Liver (tissue), 8 donors: ENCODE measurements at regions not wholly inside any gene's neighbourhood (a gene's known extent, or its start where the extent isn't known, plus 50 kb on each side); places are given as distances from the start of the nearest gene placed in this dataset.

Source experiments
- DNase-seq: peaks from one replicate; pipeline ENCODE4 v3.0.0-alpha.2; 2017; ENCODE audit warnings: low spot score
- H3K27ac ChIP-seq, 2 donors: one replicate each; pipeline ENCODE4 v1.7.0; 2013; ENCODE audit warnings: inconsistent platforms in 2 of 2, low read length in 2 of 2, control low read depth in 1 of 2, low read depth in 1 of 2, mild to moderate bottlenecking in 1 of 2
- H3K27me3 ChIP-seq, 4 donors: one replicate each; pipeline versions ENCODE4 v1.6.1 to v1.7.0; 2013; ENCODE audit warnings: low read length in 3 of 4, inconsistent platforms in 1 of 4, mild to moderate bottlenecking in 1 of 4, moderate library complexity in 1 of 4; ENCODE audit not compliant: control insufficient read depth in 4 of 4, insufficient read depth in 4 of 4
- H3K36me3 ChIP-seq, 4 donors: one replicate each; pipeline versions ENCODE4 v1.6.1 to v1.7.0; 2013; ENCODE audit warnings: low read length in 3 of 4, mild to moderate bottlenecking in 3 of 4, low read depth in 1 of 4, moderate library complexity in 1 of 4; ENCODE audit not compliant: control insufficient read depth in 4 of 4, insufficient read depth in 3 of 4
- H3K4me1 ChIP-seq, 4 donors: one replicate each; pipeline versions ENCODE4 v1.6.1 to v1.7.0; 2013; ENCODE audit warnings: low read length in 3 of 4, mild to moderate bottlenecking in 3 of 4, moderate library complexity in 1 of 4; ENCODE audit not compliant: control insufficient read depth in 4 of 4, insufficient read depth in 4 of 4
- H3K4me3 ChIP-seq, 3 donors: one replicate each; pipeline versions ENCODE4 v1.6.1 to v1.7.0; 2013; ENCODE audit warnings: low read length in 3 of 3, control low read depth in 1 of 3, low read depth in 1 of 3, mild to moderate bottlenecking in 1 of 3
- H3K9ac ChIP-seq, 2 donors: one replicate each; pipeline ENCODE4 v1.7.0; 2013; ENCODE audit warnings: low read length in 2 of 2, mild to moderate bottlenecking in 2 of 2, moderate library complexity in 2 of 2, control low read depth in 1 of 2, low read depth in 1 of 2
- H3K9me3 ChIP-seq, 4 donors: one replicate each; pipeline versions ENCODE4 v1.6.1 to v1.7.0; 2013; ENCODE audit warnings: low read length in 3 of 4; ENCODE audit not compliant: control insufficient read depth in 4 of 4
- EGR1 ChIP-seq, 2 donors: IDR thresholded peaks; 2 replicates each; pipeline ENCODE4 v1.6.1; 2016 to 2018; ENCODE audit warnings: antibody characterized with exemption in 2 of 2, low read depth in 2 of 2
- FOXA1 ChIP-seq: IDR thresholded peaks from 2 replicates; pipeline ENCODE4 v1.6.1; 2016; ENCODE audit warnings: antibody characterized with exemption
- FOXA2 ChIP-seq: IDR thresholded peaks from 2 replicates; pipeline ENCODE4 v1.6.1; 2016; ENCODE audit warnings: antibody characterized with exemption
- GABPA ChIP-seq, 2 donors: IDR thresholded peaks in 1 of 2; conservative IDR thresholded peaks in 1 of 2; 2 replicates each; pipeline ENCODE4 v1.6.1; 2016; ENCODE audit warnings: antibody characterized with exemption in 2 of 2, mild to moderate bottlenecking in 1 of 2, moderate library complexity in 1 of 2
- HNF4A ChIP-seq, 2 donors: conservative IDR thresholded peaks; 2 replicates each; pipeline ENCODE4 v1.6.1; 2016; ENCODE audit warnings: antibody characterized with exemption in 2 of 2, mild to moderate bottlenecking in 2 of 2
- HNF4G ChIP-seq: IDR thresholded peaks from 2 replicates; pipeline ENCODE4 v1.6.1; 2016; ENCODE audit warnings: antibody characterized with exemption
- NR2F2 ChIP-seq: IDR thresholded peaks from 2 replicates; pipeline ENCODE4 v1.6.1; 2016; ENCODE audit warnings: antibody characterized with exemption
- RXRA ChIP-seq, 2 donors: IDR thresholded peaks; 2 replicates each; pipeline ENCODE4 v1.6.1; 2017 to 2018; ENCODE audit warnings: antibody characterized with exemption in 2 of 2, mild to moderate bottlenecking in 1 of 2
- SP1 ChIP-seq: IDR thresholded peaks from 2 replicates; pipeline ENCODE4 v1.6.1; 2018; ENCODE audit warnings: antibody characterized with exemption, mild to moderate bottlenecking
- TAF1 ChIP-seq: conservative IDR thresholded peaks from 2 replicates; pipeline ENCODE4 v1.6.1; 2016; ENCODE audit warnings: antibody characterized with exemption, mild to moderate bottlenecking
- YY1 ChIP-seq: IDR thresholded peaks from 2 replicates; pipeline ENCODE4 v1.6.1; 2016; ENCODE audit warnings: antibody characterized with exemption, mild to moderate bottlenecking
- WGBS: extraction: QIAGEN DNeasy Blood & Tissue Kit; methylation state at CpG from one replicate; pipeline ENCODE4 v1.1.7; 2013; 5-methylcytosine and 5-hydroxymethylcytosine counted together
- TF ChIP-seq, protein P1 (sequence below): fragments of 150-350 bp; IDR thresholded peaks from 2 replicates; pipeline ENCODE4 v1.5.1; 2017; ENCODE audit warnings: improper control_type of control experiment, low read depth, low read length; ENCODE audit not compliant: missing input control
- TF ChIP-seq, protein P2 (sequence below): IDR thresholded peaks from 2 replicates; pipeline ENCODE4 v1.6.1; 2016; ENCODE audit warnings: antibody characterized with exemption
- TF ChIP-seq, protein P3 (sequence below): IDR thresholded peaks from 2 replicates; pipeline ENCODE4 v1.6.1; 2016; ENCODE audit warnings: antibody characterized with exemption, mild to moderate bottlenecking
- TF ChIP-seq, protein P4 (sequence below): IDR thresholded peaks from 2 replicates; pipeline ENCODE4 v1.6.1; 2016; ENCODE audit warnings: antibody characterized with exemption
- donor health status: healthy.
- donor health status: healthy.
- donor health status: healthy.
- donor health status: healthy.
- donor health status: healthy.

DNA sequence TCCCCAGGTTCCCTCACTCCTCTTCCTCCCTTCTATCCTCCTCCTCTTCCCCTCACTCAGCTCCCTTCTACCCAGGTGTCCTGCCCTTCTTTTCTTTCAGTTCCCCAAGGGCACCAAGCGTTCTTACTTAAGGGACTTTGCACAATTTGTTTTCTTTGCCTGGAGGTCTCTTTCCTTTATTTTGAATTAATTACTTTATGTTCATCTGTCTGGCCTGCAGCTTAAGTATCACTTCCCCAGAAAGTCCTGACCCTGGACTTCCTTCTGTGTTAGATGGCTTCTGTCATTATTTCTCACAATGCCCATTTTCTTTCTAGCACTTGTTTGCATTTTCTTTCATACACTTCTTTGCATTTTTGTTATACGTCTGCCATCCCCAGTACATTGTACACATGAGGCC, 350.6 kb downstream of the SH3GL2 start:
- Histone ChIP-seq H3K27me3 (no peaks in the 10 kb centered on the region), H3K9ac (no peak overlapping the region), H3K4me1 (no peaks in the 10 kb centered on the region), H3K4me3 (no peak overlapping the region), H3K27ac (no peak overlapping the region), H3K9me3 (no peaks in the 10 kb centered on the region), H3K36me3 (no peaks in the 10 kb centered on the region)
- DNase-seq: no peak
- TF ChIP-seq SP1 (no peak), RXRA (IDR thresholded peaks at IDR 0.05) (no peak), NR2F2 (no peak), FOXA1 (no peak), HNF4G (no peak)
- TF ChIP-seq, protein P1, sequence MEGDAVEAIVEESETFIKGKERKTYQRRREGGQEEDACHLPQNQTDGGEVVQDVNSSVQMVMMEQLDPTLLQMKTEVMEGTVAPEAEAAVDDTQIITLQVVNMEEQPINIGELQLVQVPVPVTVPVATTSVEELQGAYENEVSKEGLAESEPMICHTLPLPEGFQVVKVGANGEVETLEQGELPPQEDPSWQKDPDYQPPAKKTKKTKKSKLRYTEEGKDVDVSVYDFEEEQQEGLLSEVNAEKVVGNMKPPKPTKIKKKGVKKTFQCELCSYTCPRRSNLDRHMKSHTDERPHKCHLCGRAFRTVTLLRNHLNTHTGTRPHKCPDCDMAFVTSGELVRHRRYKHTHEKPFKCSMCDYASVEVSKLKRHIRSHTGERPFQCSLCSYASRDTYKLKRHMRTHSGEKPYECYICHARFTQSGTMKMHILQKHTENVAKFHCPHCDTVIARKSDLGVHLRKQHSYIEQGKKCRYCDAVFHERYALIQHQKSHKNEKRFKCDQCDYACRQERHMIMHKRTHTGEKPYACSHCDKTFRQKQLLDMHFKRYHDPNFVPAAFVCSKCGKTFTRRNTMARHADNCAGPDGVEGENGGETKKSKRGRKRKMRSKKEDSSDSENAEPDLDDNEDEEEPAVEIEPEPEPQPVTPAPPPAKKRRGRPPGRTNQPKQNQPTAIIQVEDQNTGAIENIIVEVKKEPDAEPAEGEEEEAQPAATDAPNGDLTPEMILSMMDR: no peak
- WGBS: 87% methylated on average over 2 of the region's 2 CpGs

DNA sequence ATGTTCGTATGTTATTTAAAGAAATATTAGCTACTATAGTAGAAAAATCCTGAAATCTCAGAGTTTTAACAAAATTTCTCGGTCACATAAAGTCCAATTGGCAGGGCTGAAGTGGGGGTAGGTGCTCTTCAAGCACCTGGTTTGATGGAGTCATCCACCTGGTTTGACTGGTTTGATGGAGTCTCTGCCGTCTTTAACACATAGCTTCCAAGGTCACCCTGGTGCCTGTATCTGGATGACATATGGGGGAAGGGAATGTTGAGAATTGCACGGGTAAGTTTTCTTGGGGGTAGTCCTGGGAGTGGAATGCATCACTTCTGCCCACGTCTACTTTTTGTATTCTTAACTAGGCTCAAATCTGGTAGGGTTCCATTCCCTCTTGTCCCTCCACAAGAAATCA, 351.2 kb downstream of the SH3GL2 start:
- Histone ChIP-seq H3K27me3 (no peaks in the 10 kb centered on the region), H3K4me3 (no peak overlapping the region), H3K36me3 (no peaks in the 10 kb centered on the region), H3K4me1 (no peaks in the 10 kb centered on the region), H3K9me3 (no peaks in the 10 kb centered on the region), H3K27ac (no peak overlapping the region), H3K9ac (no peak overlapping the region)
- no peak for DNase-seq
- TF ChIP-seq EGR1 (IDR thresholded peaks at IDR 0.05; ENCODE audit: low read depth in 2 of 2) (no peak), GABPA (IDR thresholded peaks at IDR 0.05 in 1 of 2, conservative IDR thresholded peaks at IDR 0.05 in 1 of 2) (no peak), FOXA1 (no peak), FOXA2 (no peak), HNF4A (conservative IDR thresholded peaks at IDR 0.05) (no peak), YY1 (no peak), TAF1 (no peak)
- TF ChIP-seq, protein P2, sequence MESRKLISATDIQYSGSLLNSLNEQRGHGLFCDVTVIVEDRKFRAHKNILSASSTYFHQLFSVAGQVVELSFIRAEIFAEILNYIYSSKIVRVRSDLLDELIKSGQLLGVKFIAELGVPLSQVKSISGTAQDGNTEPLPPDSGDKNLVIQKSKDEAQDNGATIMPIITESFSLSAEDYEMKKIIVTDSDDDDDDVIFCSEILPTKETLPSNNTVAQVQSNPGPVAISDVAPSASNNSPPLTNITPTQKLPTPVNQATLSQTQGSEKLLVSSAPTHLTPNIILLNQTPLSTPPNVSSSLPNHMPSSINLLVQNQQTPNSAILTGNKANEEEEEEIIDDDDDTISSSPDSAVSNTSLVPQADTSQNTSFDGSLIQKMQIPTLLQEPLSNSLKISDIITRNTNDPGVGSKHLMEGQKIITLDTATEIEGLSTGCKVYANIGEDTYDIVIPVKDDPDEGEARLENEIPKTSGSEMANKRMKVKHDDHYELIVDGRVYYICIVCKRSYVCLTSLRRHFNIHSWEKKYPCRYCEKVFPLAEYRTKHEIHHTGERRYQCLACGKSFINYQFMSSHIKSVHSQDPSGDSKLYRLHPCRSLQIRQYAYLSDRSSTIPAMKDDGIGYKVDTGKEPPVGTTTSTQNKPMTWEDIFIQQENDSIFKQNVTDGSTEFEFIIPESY: no peak
- TF ChIP-seq, protein P1: no peak
- TF ChIP-seq, protein P3, sequence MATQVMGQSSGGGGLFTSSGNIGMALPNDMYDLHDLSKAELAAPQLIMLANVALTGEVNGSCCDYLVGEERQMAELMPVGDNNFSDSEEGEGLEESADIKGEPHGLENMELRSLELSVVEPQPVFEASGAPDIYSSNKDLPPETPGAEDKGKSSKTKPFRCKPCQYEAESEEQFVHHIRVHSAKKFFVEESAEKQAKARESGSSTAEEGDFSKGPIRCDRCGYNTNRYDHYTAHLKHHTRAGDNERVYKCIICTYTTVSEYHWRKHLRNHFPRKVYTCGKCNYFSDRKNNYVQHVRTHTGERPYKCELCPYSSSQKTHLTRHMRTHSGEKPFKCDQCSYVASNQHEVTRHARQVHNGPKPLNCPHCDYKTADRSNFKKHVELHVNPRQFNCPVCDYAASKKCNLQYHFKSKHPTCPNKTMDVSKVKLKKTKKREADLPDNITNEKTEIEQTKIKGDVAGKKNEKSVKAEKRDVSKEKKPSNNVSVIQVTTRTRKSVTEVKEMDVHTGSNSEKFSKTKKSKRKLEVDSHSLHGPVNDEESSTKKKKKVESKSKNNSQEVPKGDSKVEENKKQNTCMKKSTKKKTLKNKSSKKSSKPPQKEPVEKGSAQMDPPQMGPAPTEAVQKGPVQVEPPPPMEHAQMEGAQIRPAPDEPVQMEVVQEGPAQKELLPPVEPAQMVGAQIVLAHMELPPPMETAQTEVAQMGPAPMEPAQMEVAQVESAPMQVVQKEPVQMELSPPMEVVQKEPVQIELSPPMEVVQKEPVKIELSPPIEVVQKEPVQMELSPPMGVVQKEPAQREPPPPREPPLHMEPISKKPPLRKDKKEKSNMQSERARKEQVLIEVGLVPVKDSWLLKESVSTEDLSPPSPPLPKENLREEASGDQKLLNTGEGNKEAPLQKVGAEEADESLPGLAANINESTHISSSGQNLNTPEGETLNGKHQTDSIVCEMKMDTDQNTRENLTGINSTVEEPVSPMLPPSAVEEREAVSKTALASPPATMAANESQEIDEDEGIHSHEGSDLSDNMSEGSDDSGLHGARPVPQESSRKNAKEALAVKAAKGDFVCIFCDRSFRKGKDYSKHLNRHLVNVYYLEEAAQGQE: no peak
- TF ChIP-seq, protein P4, sequence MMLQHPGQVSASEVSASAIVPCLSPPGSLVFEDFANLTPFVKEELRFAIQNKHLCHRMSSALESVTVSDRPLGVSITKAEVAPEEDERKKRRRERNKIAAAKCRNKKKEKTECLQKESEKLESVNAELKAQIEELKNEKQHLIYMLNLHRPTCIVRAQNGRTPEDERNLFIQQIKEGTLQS: no peak
- 75% methylated on average over 5 of the region's 5 CpGs for WGBS
